H1 (cell line): ENCODE measurements at regions not wholly inside any gene's neighbourhood (a gene's known extent, or its start where the extent isn't known, plus 50 kb on each side); places are given as distances from the start of the nearest gene placed in this dataset.

Source experiments
- CTCF ChIA-PET: fragments of 300-600 bp; sonication (Branson Sonifier 250); formaldehyde crosslinking; loops from one replicate; lab custom pipeline; 2021; ENCODE audit not compliant: partially characterized antibody; lab: Charles Lee
- POLR2A ChIA-PET: fragments of 300-600 bp; sonication (Branson Sonifier 250); formaldehyde crosslinking; loops from one replicate; lab custom pipeline; 2021; ENCODE audit warnings: inconsistent platforms; ENCODE audit not compliant: partially characterized antibody; lab: Charles Lee
- DNase-seq, 2 experiments: peaks; one replicate each; pipeline versions ENCODE4 v3.0.0 to v3.0.0-alpha.2; 2010 to 2022; ENCODE audit warnings: low spot score in 2 of 2, low read depth in 1 of 2, mixed read lengths in 1 of 2
- FAIRE-seq: peaks from 2 replicates; lab custom pipeline; 2011; peaks lifted over from hg19 to GRCh38; lab: Jason Lieb, UNC
- H2AFZ ChIP-seq: 2 replicates; pipeline ENCODE4 v1.8.1; 2012; ENCODE audit warnings: low read length, inconsistent platforms
- H2AK5ac ChIP-seq: 2 replicates; pipeline ENCODE4 v1.6.1; 2013; ENCODE audit warnings: low read depth, low read length
- H2BK120ac ChIP-seq: replicated peaks from 2 replicates; pipeline ENCODE3; 2013; ENCODE audit warnings: low read depth, low read length, inconsistent platforms
- H2BK12ac ChIP-seq: 2 replicates; pipeline ENCODE4 v1.6.1; 2013; ENCODE audit warnings: low read depth, low read length
- H2BK15ac ChIP-seq: 2 replicates; pipeline ENCODE4 v1.6.1; 2013; ENCODE audit warnings: low read length
- H2BK20ac ChIP-seq: 2 replicates; pipeline ENCODE4 v1.6.1; 2013; ENCODE audit warnings: low read length
- H2BK5ac ChIP-seq: 2 replicates; pipeline ENCODE4 v1.6.1; 2013; ENCODE audit warnings: low read depth, low read length
- H3K14ac ChIP-seq: 2 replicates; pipeline ENCODE4 v1.6.1; 2013; ENCODE audit warnings: inconsistent platforms; ENCODE audit not compliant: insufficient read length
- H3K18ac ChIP-seq: 2 replicates; pipeline ENCODE4 v1.6.1; 2013; ENCODE audit warnings: low read length; ENCODE audit errors: extremely low read depth
- H3K23ac ChIP-seq: 2 replicates; pipeline ENCODE4 v1.6.1; 2013; ENCODE audit warnings: inconsistent platforms; ENCODE audit not compliant: insufficient read length
- H3K23me2 ChIP-seq: 2 replicates; pipeline ENCODE4 v1.6.1; 2013; ENCODE audit warnings: low read depth, low read length
- H3K27ac ChIP-seq: 2 replicates; pipeline ENCODE4 v1.6.1; 2011; ENCODE audit warnings: low read depth, low read length, inconsistent platforms
- H3K27me3 ChIP-seq, 4 experiments: replicated peaks in 1 of 4; 1 replicate in 1 of 4; 2 replicates in 3 of 4; pipeline versions ENCODE4 v1.6.1 to v1.8.1; 2011 to 2013; ENCODE audit warnings: low read length in 3 of 4, mild to moderate bottlenecking in 3 of 4, inconsistent platforms in 2 of 4, mixed read lengths in 2 of 4, moderate library complexity in 1 of 4; ENCODE audit not compliant: control insufficient read depth in 3 of 4, insufficient read depth in 3 of 4; ENCODE audit errors: extremely low read depth in 1 of 4
- H3K36me3 ChIP-seq, 4 experiments: 2 replicates each; pipeline versions ENCODE4 v1.6.1 to v1.8.1; 2011 to 2013; ENCODE audit warnings: mild to moderate bottlenecking in 4 of 4, low read length in 3 of 4, moderate library complexity in 2 of 4, control low read depth in 1 of 4, inconsistent platforms in 1 of 4; ENCODE audit not compliant: insufficient read depth in 4 of 4, control insufficient read depth in 2 of 4
- H3K4ac ChIP-seq: replicated peaks from 2 replicates; pipeline ENCODE3; 2013; ENCODE audit warnings: low read length, low read depth, mixed read lengths, inconsistent platforms; ENCODE audit not compliant: insufficient read length
- H3K4me1 ChIP-seq, 4 experiments: replicated peaks in 1 of 4; 1 replicate in 1 of 4; 2 replicates in 3 of 4; pipeline versions ENCODE4 v1.6.1 to v1.8.1; 2011 to 2013; ENCODE audit warnings: low read length in 3 of 4, inconsistent platforms in 2 of 4, mixed read lengths in 1 of 4; ENCODE audit not compliant: insufficient read depth in 4 of 4, control insufficient read depth in 3 of 4
- H3K4me2 ChIP-seq, 2 experiments: 2 replicates each; pipeline versions ENCODE4 v1.6.1 to v1.8.1; 2011 to 2013; ENCODE audit warnings: low read depth in 2 of 2, low read length in 2 of 2, control low read depth in 1 of 2, inconsistent platforms in 1 of 2, mild to moderate bottlenecking in 1 of 2; ENCODE audit not compliant: insufficient read depth in 1 of 2
- H3K4me3 ChIP-seq, 4 experiments: fragments of 200-600, 300-600 bp in 1 of 4; sonication (generic), shearing (Covaris generic), sonication (Bioruptor Twin) in 1 of 4; 2 replicates each; pipeline versions ENCODE4 v1.5.1 to v1.8.1; 2011 to 2016; ENCODE audit warnings: low read length in 4 of 4, low read depth in 3 of 4, control low read depth in 2 of 4, inconsistent platforms in 2 of 4, mild to moderate bottlenecking in 2 of 4, mixed read lengths in 1 of 4, moderate library complexity in 1 of 4; ENCODE audit not compliant: insufficient read depth in 2 of 4; ENCODE audit errors: extremely low read depth in 1 of 4
- H3K56ac ChIP-seq: replicated peaks from 2 replicates; pipeline ENCODE3; 2013; ENCODE audit warnings: low read depth, mild to moderate bottlenecking, mixed read lengths, low read length, inconsistent platforms; ENCODE audit not compliant: insufficient read length
- H3K79me1 ChIP-seq: 2 replicates; pipeline ENCODE4 v1.6.1; 2013; ENCODE audit warnings: low read depth, low read length, control low read depth
- H3K79me2 ChIP-seq, 2 experiments: 2 replicates each; pipeline versions ENCODE4 v1.6.1 to v1.8.1; 2012 to 2013; ENCODE audit warnings: low read length in 2 of 2, mild to moderate bottlenecking in 2 of 2, inconsistent platforms in 1 of 2; ENCODE audit not compliant: insufficient read depth in 2 of 2, control insufficient read depth in 1 of 2
- H3K9ac ChIP-seq, 4 experiments: replicated peaks in 1 of 4; 1 replicate in 1 of 4; 2 replicates in 3 of 4; pipeline versions ENCODE4 v1.6.1 to v1.8.1; 2011 to 2013; ENCODE audit warnings: low read depth in 3 of 4, low read length in 3 of 4, control low read depth in 2 of 4, mild to moderate bottlenecking in 2 of 4, moderate library complexity in 2 of 4, inconsistent platforms in 1 of 4; ENCODE audit errors: extremely low read depth in 1 of 4
- H3K9me3 ChIP-seq, 2 experiments: 2 replicates each; pipeline versions ENCODE4 v1.6.1 to v1.8.1; 2012 to 2013; ENCODE audit warnings: mild to moderate bottlenecking in 2 of 2, moderate library complexity in 2 of 2, control low read depth in 1 of 2, inconsistent platforms in 1 of 2, low read depth in 1 of 2, low read length in 1 of 2, mixed read lengths in 1 of 2; ENCODE audit not compliant: insufficient read depth in 2 of 2
- H4K20me1 ChIP-seq, 2 experiments: replicated peaks in 1 of 2; 2 replicates each; pipeline versions ENCODE3 to v1.8.1; 2011 to 2013; ENCODE audit warnings: inconsistent platforms in 2 of 2, low read length in 2 of 2, mild to moderate bottlenecking in 1 of 2; ENCODE audit not compliant: insufficient read depth in 2 of 2, control insufficient read depth in 1 of 2
- H4K5ac ChIP-seq: 2 replicates; pipeline ENCODE4 v1.6.1; 2013; ENCODE audit warnings: low read length, low read depth, mixed read lengths, inconsistent platforms; ENCODE audit not compliant: insufficient read length
- H4K8ac ChIP-seq: 2 replicates; pipeline ENCODE4 v1.8.0; 2013; ENCODE audit warnings: mild to moderate bottlenecking, moderate library complexity, low read length, inconsistent platforms; ENCODE audit not compliant: insufficient read depth; ENCODE audit errors: extremely low read depth
- H4K91ac ChIP-seq: replicated peaks from 2 replicates; pipeline ENCODE3; 2013; ENCODE audit warnings: low read length, mixed read lengths, inconsistent platforms; ENCODE audit not compliant: insufficient read length
- HDAC2 ChIP-seq, 2 experiments: fragments of 300-600 bp in 1 of 2; sonication (generic) in 1 of 2; IDR thresholded peaks; 2 replicates each; pipeline ENCODE4 v1.6.1; 2011 to 2012; ENCODE audit warnings: low read depth in 2 of 2, low read length in 2 of 2, mild to moderate bottlenecking in 2 of 2, moderate library complexity in 2 of 2, borderline replicate concordance in 1 of 2, inconsistent platforms in 1 of 2
- JUN ChIP-seq: IDR thresholded peaks from 2 replicates; pipeline ENCODE4 v1.6.1; 2011; ENCODE audit warnings: low read depth, mild to moderate bottlenecking, improper control_type of control experiment, low read length
- KDM1A ChIP-seq: fragments of 200-600, 300-600 bp; sonication (generic); IDR thresholded peaks from 2 replicates; pipeline ENCODE4 v1.7.1; 2016; ENCODE audit warnings: mild to moderate bottlenecking, low read length, borderline replicate concordance
- SAP30 ChIP-seq: fragments of 300-600 bp; sonication (generic); IDR thresholded peaks from 2 replicates; pipeline ENCODE4 v1.7.1; 2012; ENCODE audit warnings: low read length, moderate library complexity, mild to moderate bottlenecking, inconsistent platforms; ENCODE audit not compliant: insufficient read depth, insufficient replicate concordance
- SIN3A ChIP-seq, 2 experiments: IDR thresholded peaks in 1 of 2; conservative IDR thresholded peaks in 1 of 2; 2 replicates each; pipeline ENCODE4 v1.6.1; 2011 to 2012; ENCODE audit warnings: low read length in 2 of 2, improper control_type of control experiment in 1 of 2, low read depth in 1 of 2, mild to moderate bottlenecking in 1 of 2
- WGBS, 2 experiments: shearing (Covaris generic) in 1 of 2; methylation state at CpG; one replicate each; pipeline versions ENCODE4 v1.1.6 to v1.1.7; 2013 to 2015; ENCODE audit warnings: low lambda C conversion rate in 2 of 2, mixed read lengths in 2 of 2, inconsistent platforms in 1 of 2, low coverage in 1 of 2, missing lambda C conversion rate in 1 of 2; ENCODE audit not compliant: insufficient replicate concordance in 2 of 2, insufficient coverage in 1 of 2, insufficient read length in 1 of 2; ENCODE audit errors: extremely low coverage in 1 of 2, missing lambda C conversion rate in 1 of 2; 5-methylcytosine and 5-hydroxymethylcytosine counted together

- Histone ChIP-seq H3K56ac (no peak overlapping the region), H4K5ac (no peak overlapping the region), H3K79me2 (no peaks in the 10 kb centered on the region), H3K9me3 (no peaks in the 10 kb centered on the region), H2AFZ (no peak overlapping the region), H2BK15ac (no peak overlapping the region), H3K27ac (no peak overlapping the region), H2BK120ac (no peak overlapping the region), H3K4me2 (no peak overlapping the region), H3K4ac (no peak overlapping the region), H4K8ac (no peak overlapping the region), H2BK12ac (no peak overlapping the region), H2AK5ac (no peak overlapping the region), H3K36me3 (no peaks in the 10 kb centered on the region; a peak in 1 of 8 replicates), H3K23ac (no peak overlapping the region), H3K4me1 (no peaks in the 10 kb centered on the region), H4K91ac (no peak overlapping the region), H3K4me3 (no peak overlapping the region), H3K14ac (no peak overlapping the region), H4K20me1 (no peaks in the 10 kb centered on the region), H3K18ac (no peak overlapping the region), H3K23me2 (no peaks in the 10 kb centered on the region), H2BK20ac (no peak overlapping the region), H2BK5ac (no peak overlapping the region), H3K79me1 (no peaks in the 10 kb centered on the region), H3K27me3 (no peaks in the 10 kb centered on the region), H3K9ac (no peak overlapping the region)
- FAIRE-seq (no peak), DNase-seq (no peak)
- ChIA-PET CTCF (no interaction called here), POLR2A (no interaction called here)
- WGBS, 2 experiments: 93% methylated on average over 2 of the region's 2 CpGs; no CpG with 5 or more reads in 1 of the 2 experiments
- TF ChIP-seq SAP30 (no peak), HDAC2 (IDR thresholded peaks at IDR 0.05; ENCODE audit: borderline replicate concordance in 1 of 2, low read depth in 2 of 2, low read length in 2 of 2) (no peak), SIN3A (conservative IDR thresholded peaks at IDR 0.05 in 1 of 2, IDR thresholded peaks at IDR 0.05 in 1 of 2; ENCODE audit: low read depth in 1 of 2, low read length in 2 of 2) (no peak), KDM1A (no peak), JUN (no peak)
- TF ChIP-seq, all 59 proteins: peak for 0
Observed at GRCh38 chr3:82561784-82562183, 800.3 kb upstream of the GBE1 start.
